ENCODE measurements at regions not wholly inside any gene's neighbourhood (a gene's known extent, or its start where the extent isn't known, plus 50 kb on each side); places are given as distances from the start of the nearest gene placed in this dataset.
"Not testable (repeated sequence)": the region's sequence is repeated elsewhere in the genome, so short reads cannot be mapped to it uniquely, and the experiment has no call there.

DNA sequence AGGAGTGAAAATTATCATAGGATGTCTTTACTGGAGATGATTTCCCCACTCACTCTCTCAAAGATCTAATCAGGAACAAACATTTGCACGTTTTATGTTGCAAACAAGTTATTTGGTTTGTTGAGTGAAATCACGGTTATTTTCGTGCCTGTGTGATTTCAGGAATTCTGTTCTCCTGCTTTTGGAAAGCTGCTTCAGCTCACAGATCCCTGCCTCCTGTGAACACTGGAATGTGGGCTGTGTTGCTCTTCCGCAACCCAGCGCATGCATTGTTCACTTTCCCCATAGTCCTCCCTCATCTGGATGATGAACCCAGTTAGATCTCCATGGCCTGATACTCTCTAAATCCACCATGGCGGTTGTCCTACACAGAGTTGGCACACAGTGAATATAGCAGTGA lies 91.0 kb downstream of the PLEKHG1 start:
- H3K27ac ChIP-seq: no peak overlapping the region

DNA sequence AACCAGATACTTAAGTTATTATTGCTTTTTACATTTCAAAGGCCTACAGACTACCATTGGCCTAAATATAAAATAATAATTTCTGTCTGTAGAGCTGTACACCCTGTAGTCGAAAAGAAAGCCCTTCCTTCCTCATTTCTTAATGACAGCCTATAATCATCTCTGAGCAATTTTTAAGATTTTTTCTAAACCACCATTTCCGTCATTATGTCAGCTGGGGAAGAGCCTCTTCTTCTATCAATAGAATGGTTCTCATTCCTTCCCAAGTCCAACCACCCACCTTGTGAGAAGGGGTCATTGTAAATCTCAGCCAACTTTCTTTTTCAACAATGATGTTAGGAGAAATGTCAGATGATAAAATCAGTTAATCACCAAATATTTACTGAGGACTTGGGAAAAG lies 91.8 kb downstream of the PLEKHG1 start:
- TF ChIP-seq, protein P1, sequence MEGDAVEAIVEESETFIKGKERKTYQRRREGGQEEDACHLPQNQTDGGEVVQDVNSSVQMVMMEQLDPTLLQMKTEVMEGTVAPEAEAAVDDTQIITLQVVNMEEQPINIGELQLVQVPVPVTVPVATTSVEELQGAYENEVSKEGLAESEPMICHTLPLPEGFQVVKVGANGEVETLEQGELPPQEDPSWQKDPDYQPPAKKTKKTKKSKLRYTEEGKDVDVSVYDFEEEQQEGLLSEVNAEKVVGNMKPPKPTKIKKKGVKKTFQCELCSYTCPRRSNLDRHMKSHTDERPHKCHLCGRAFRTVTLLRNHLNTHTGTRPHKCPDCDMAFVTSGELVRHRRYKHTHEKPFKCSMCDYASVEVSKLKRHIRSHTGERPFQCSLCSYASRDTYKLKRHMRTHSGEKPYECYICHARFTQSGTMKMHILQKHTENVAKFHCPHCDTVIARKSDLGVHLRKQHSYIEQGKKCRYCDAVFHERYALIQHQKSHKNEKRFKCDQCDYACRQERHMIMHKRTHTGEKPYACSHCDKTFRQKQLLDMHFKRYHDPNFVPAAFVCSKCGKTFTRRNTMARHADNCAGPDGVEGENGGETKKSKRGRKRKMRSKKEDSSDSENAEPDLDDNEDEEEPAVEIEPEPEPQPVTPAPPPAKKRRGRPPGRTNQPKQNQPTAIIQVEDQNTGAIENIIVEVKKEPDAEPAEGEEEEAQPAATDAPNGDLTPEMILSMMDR (conservative IDR thresholded peaks at IDR 0.05): no peak
- H3K27ac ChIP-seq: no peak overlapping the region

More for the DNA sequence above, 91.0 kb downstream of the PLEKHG1 start:
- TF ChIP-seq, protein P1 (conservative IDR thresholded peaks at IDR 0.05): no peak

DNA sequence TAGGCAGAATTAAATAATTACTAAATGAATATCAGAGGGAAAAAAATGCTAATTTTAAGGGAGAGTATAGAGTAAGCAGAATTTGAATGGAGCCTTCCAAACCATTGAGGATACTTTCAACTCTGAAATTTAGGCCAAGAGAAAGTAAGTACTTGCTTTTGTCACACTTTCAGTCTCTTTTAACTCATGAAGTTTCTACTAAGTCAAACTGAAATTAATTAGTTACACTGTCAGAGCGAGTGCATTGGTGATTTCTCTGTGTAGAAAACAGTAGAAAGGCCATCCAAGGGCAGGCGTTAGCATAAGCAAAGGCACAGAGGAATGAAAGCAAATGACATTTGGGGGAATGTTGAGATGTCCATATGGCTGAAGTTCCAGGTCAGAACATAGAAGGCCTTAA lies 92.9 kb downstream of the PLEKHG1 start:
- no peak overlapping the region for H3K27ac ChIP-seq
- TF ChIP-seq, protein P1 (conservative IDR thresholded peaks at IDR 0.05): no peak

DNA sequence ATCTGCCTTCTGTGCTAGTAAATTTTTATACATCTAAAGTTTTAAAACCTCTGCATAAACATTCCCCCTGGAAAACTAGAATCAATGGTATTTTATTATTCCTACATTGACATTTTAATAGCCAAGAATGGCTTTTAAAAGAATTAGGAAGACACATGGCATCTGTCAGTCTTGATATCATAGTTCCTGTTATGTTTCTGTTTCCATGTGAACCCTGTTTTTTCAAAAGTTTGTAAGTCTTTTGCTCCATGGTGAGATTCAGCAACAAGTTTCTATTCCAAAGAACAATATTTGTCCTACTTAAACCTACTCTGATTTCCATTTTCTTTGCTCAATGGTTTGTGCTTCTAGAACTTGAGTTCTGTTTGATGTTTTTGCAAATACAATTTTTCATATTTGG lies 95.2 kb downstream of the PLEKHG1 start:
- H3K27ac ChIP-seq: no peak overlapping the region
- TF ChIP-seq, protein P1 (conservative IDR thresholded peaks at IDR 0.05): no peak

DNA sequence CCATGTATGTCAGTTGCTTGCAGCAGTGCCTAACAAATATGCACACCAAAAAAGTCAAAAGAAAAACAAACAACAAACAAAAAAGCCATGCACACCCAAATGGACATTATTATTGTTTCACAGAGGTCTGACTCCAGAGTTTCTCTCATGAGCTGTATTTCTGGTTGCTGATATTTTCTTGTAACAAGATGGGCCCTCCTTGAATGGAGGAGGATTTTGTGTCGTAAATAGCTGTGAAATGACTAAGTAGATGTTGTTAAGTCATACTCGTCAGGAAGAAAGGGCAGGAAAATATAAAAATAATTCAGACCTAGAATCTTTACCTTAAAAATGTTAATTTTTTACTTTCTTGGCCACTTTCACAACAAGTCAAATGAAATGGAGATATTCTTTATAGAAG lies 96.0 kb downstream of the PLEKHG1 start:
- no peak overlapping the region for H3K27ac ChIP-seq
- TF ChIP-seq, protein P1 (conservative IDR thresholded peaks at IDR 0.05): no peak

DNA sequence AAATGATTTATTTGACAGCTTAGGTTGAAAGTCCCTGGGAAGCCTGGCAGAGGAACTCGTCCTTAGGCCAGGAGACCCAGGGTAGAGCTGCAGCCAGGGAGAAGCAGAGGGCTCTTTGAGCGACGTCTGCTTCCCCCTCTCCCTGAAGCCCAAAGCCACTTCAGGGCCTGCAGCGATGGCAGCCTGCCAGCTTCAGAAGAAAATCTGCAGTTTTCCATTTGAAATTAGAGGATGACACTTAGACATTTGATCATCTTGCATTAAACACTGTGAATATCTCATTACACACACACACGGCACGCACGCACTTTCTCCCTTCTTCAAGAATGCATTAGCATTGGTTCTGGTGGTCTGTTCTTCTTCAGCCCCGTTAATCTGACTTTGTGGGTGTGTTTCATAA lies 96.5 kb downstream of the PLEKHG1 start:
- TF ChIP-seq, protein P1 (conservative IDR thresholded peaks at IDR 0.05): no peak

DNA sequence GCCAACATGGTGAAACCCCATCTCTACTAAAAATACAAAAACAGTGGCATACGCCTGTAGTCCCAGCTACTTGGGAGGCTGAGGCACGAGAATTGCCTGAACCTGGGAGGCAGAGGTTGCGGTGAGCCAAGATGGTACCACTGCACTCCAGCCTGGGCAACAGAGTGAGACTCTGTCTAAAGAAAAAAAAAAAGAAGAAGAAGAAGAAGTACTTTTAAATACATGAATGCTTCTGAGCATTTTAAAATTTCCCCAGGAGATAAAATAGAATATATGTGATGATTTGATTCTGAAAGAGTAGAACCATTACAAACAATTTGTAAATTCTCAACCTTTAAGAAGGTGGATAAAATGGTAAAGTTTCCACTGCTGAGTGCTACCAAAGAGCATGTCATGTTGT lies 97.2 kb downstream of the PLEKHG1 start:
- H3K27ac ChIP-seq: not testable (repeated sequence)

More for the DNA sequence above, 96.5 kb downstream of the PLEKHG1 start:
- H3K27ac ChIP-seq: no peak overlapping the region

DNA sequence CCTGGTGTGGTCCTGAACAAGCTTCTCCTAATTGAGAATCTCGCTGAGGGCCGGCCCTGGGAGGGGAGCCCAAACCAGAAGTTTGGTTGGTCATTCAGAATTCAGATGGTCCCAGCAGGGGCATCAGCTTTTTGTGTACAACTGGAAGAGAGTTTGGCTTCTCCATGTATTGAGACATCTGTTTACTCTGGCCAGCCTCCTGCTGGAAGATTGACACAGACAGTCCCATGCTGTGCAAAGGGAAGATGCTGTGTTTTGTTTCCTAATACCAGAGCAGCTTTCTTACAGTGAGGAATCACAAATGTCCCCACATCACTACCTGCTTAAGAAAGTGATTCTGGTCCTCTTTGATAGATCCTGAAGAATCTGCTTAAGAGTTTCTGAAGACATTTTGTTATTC lies 97.8 kb downstream of the PLEKHG1 start:
- no peak overlapping the region for H3K27ac ChIP-seq

More for the DNA sequence above, 97.8 kb downstream of the PLEKHG1 start:
- TF ChIP-seq, protein P1 (conservative IDR thresholded peaks at IDR 0.05): no peak

All from VCaP (cell line).